NB4 (cell line): ENCODE measurements at regions not wholly inside any gene's neighbourhood (a gene's known extent, or its start where the extent isn't known, plus 50 kb on each side); places are given as distances from the start of the nearest gene placed in this dataset.

Experiments used
- CTCF ChIP-seq: IDR thresholded peaks from one replicate; pipeline ENCODE4 v1.5.1; 2012; ENCODE audit warnings: low read depth, low read length
- MAX ChIP-seq: IDR thresholded peaks from 2 replicates; pipeline ENCODE4 v1.6.1; 2011; ENCODE audit warnings: low read depth, low read length
- MYC ChIP-seq: IDR thresholded peaks from 2 replicates; pipeline ENCODE4 v1.6.1; 2011; ENCODE audit warnings: low read depth, low read length
- POLR2A ChIP-seq: IDR thresholded peaks from 2 replicates; pipeline ENCODE4 v1.6.1; 2011; ENCODE audit warnings: mild to moderate bottlenecking; ENCODE audit not compliant: insufficient read length; ENCODE audit errors: extremely low read depth

GRCh38 chr4:106762666-106763443 is 273.3 kb downstream of the DKK2 start:
- TF ChIP-seq CTCF = no peak
- TF ChIP-seq POLR2A = no peak
- TF ChIP-seq MYC = no peak
- TF ChIP-seq MAX = no peak
